H7 (cell line): ENCODE measurements at regions not wholly inside any gene's neighbourhood (a gene's known extent, or its start where the extent isn't known, plus 50 kb on each side); places are given as distances from the start of the nearest gene placed in this dataset.
A peak's percentile ranks its signal among the peaks of the same experiment; 100 is the strongest.

Experiments used
- DNase-seq: peaks from one replicate; pipeline ENCODE4 v3.0.0; 2012
- H3K27me3 ChIP-seq: 2 replicates; pipeline ENCODE4 v1.6.0; 2011; ENCODE audit warnings: mild to moderate bottlenecking, low read length; ENCODE audit not compliant: control insufficient read depth, insufficient read depth
- H3K36me3 ChIP-seq: replicated peaks from 2 replicates; pipeline ENCODE4 v1.5.1; 2011; ENCODE audit warnings: low read length; ENCODE audit not compliant: control insufficient read depth, insufficient read depth
- H3K4me3 ChIP-seq: 2 replicates; pipeline ENCODE4 v1.5.1; 2011; ENCODE audit warnings: low read depth, mild to moderate bottlenecking, control low read depth, low read length, moderate library complexity; ENCODE audit not compliant: insufficient read depth

DNA sequence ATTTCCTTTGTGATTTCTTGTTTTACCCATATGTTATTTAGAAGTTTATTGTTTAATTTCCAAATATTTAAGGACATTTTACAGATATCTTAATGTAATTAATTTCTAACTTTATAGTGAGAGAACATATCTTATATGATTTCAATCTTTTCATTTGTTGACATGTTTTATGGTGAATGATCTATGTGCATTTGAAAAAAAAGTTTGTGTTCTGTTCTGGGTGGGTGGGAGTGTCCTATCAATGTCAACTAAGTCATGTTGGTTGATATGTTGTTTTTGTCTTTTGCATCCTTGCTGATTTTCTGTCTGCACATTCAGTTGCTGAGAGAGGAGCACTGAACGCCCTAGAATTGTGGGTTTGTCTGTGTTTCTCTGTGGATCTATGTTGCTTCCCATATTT, 50.3 kb upstream of the CBFA2T3 start:
- H3K4me3 ChIP-seq, result no peak overlapping the region
- DNase-seq, result no peak
- no peaks in the 10 kb centered on the region for H3K36me3 ChIP-seq
- H3K27me3 ChIP-seq, result no peaks in the 10 kb centered on the region

DNA sequence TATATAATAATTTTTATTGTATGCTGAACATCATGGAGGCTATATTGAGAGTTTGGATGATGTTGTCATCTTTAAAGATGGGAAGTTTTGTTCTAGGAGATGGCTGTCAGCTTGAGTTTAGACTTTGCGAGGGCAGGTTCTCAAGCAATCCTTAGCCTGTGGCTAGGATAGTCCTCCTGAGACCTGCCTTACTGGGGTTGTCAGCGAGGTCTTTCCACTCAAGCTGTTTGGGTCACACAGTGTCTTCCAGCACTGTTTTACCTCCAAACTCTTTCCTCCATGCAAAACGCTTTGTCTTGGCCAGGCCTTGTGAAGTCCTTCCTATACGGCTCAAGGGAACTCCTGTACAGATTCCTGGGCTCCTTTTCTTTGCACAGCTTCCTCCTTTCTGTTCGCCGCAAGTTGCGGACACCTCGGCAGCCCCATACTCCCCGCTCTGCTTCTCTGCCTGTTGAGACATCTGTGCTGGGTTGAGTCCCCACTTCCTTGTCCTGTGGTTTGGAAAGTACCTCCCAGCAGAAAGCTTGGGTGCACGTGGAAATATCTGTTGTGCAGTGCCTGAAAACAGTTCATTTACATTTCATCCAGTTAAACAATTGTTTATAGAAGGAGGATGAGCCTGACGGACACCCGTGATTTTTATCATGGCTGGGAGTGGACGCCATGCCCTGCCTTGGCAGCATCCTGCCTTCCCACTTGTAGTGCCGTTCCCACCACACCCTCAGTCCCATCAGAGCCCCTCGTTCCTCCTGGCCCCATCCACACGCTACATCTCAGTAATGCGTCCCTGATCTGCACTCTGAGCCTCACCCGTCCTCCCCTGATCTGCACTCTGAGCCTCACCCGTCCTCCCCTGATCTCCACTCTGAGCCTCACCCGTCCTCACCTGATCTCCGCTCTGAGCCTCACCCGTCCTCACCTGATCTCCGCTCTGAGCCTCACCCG, 55.0 kb upstream of the CBFA2T3 start:
- no peak for DNase-seq
- Histone ChIP-seq H3K4me3 (no peak overlapping the region), H3K36me3 (no peaks in the 10 kb centered on the region), H3K27me3 (no peaks in the 10 kb centered on the region)

DNA sequence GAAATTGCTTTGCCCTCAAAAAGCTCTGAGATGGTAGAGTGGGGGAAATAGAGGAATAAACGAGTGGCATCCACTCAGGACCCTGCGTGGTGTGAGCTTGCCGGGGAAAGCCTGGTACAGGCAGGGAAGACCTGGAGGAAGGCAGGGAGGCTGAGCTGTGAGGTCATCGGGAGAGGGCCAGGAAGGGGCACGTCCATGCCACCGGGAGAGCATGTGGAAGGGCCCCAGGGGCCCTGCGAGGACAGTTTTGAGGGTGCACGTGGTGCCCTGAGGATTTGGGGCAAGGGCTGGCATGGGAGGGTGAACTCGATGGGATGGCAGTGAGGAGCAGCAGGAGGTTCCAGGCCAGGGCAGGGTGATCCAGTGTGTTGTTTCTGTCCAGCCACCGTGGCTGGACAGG, 56.3 kb upstream of the CBFA2T3 start:
- DNase-seq, result no peak
- H3K4me3 ChIP-seq, result no peak overlapping the region
- H3K27me3 ChIP-seq, result no peaks in the 10 kb centered on the region
- no peaks in the 10 kb centered on the region for H3K36me3 ChIP-seq

DNA sequence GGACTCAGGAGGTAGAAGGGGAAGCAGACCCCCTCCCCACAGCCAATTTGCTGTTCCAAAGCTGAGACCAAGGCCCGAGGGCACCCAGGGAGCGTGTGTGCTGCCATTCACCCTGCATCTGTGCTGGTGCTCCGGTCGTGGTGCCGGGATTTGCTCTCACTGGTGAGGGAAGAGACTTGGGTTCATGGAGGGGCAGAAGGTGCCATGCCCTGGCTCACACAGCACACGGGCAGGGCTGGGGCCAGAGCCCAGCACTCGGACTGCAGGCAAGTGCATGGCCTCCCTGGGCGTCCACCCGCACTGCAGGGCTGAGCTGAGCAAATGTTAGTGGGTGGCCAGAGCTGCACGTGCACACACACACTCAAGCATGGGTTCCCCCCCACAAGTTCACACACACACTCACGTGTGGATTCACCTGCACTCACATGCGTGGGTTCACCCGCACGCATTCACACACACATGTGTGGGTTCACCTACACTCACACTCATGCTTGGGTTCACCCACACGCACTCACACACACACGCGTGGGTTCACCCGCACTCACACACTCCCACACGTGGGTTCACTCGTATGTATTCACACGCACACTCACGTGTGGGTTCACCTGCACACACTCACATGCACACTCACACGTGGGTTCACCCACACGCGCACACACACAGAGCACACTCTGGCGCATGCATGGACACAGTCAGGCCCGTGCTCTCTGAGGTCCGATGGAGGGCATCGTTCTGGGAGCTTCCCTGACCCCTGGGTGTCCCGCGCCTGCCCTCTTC, 57.0 kb upstream of the CBFA2T3 start:
- H3K36me3 ChIP-seq, result no peaks in the 10 kb centered on the region
- DNase-seq, result no peak
- H3K27me3 ChIP-seq, result no peaks in the 10 kb centered on the region
- no peak overlapping the region for H3K4me3 ChIP-seq

DNA sequence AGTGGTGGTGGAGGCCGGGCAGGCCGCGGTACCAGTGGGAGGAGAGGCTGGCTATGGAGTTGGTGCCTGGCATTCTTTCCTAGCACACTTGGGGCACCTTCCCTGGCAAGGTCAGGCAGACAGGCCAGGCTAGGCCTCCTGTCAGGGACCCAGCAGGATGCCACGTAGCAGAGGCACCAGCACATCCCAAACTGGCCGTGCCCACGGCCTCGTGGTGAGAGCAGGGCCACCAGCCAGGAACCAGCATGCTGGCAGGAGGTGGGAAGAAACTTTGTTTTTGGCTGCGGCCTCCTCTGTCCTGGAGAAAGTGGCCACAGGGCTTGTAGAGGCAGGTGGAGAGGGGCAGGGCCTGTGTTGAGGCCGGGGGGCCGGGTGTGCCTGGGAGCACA, 57.6 kb upstream of the CBFA2T3 start:
- Histone ChIP-seq H3K4me3 (no peak overlapping the region), H3K27me3 (no peaks in the 10 kb centered on the region), H3K36me3 (no peaks in the 10 kb centered on the region)
- DNase-seq, result no peak

DNA sequence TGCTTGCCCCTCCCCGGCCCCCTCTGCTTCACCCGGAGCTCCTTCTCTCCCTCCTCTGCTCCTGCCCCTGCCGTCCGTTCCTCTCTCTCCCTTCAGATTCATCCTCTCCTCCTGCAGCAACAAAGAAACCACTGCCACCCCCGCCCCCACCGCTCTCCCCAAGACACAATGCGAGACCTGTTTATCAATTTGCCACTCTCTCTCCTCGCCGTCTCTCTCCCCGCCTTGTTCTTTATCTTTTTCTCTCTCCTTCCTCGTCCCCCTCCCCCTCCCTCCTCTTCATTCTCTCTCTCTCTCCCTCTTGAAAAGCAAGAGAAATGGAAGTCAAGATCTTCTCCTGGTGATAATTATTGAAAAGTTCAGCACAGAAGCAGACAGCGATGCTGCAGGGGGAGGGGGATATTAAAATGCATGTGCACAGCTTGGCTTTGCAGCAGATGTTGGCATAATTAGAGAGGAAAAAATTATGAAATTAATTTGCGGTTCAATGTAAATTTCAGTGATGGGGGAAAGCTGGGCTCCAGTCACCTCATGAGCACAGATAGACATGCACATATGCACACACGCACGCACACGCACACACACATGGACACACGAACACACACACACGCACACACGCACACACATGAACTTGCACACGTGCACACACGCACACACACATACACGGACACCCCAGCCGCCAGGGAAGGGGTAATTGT, 58.1 kb upstream of the CBFA2T3 start:
- no peak for DNase-seq
- no peaks in the 10 kb centered on the region for H3K27me3 ChIP-seq
- no peaks in the 10 kb centered on the region for H3K36me3 ChIP-seq
- no peak overlapping the region for H3K4me3 ChIP-seq

DNA sequence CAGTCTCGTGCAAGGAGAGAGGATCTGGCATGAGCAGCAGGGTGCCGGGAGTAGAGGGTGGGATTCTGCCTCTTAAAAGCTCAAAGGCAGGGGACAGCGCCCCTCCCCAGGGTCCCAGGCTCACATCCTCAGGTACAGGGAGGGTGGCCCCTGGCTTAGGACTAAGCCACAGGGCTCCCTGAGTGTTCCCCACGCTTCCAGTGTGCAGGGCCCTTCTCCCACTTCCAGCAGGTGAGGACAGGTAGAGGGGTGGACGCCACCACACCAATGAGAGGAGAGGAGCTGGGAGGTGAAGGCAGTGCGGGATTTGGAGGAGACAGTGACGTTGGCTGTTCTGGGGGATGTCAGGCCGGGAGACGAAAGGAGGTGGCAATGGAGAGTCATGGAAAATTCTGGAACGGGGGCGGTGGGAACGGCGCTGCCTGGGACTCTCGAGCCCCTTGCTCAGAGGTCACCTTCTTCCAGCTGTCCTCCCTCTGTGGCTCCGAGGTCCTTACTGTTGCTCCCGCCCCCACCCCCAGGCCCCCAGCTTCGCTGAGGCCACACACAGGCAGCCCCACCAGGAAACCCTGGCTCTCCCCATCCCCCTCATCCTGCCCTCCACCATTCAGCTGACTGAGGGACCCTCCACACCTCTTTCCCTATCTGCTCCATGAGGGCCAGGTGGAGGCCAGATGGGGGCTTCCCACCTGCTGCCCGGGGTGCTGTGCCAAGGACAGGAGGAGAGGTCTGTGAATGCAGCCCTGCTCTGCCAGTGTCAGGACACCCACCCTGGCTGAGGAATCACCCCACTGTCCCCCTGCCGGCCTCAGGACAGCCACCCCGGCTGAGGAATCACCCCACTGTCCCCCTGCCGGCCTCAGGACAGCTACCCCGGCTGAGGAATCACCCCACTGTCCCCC, 57.7 kb upstream of the ACSF3 start:
- Histone ChIP-seq H3K36me3 (no peaks in the 10 kb centered on the region), H3K27me3 (no peaks in the 10 kb centered on the region), H3K4me3 (no peak overlapping the region)
- no peak for DNase-seq

DNA sequence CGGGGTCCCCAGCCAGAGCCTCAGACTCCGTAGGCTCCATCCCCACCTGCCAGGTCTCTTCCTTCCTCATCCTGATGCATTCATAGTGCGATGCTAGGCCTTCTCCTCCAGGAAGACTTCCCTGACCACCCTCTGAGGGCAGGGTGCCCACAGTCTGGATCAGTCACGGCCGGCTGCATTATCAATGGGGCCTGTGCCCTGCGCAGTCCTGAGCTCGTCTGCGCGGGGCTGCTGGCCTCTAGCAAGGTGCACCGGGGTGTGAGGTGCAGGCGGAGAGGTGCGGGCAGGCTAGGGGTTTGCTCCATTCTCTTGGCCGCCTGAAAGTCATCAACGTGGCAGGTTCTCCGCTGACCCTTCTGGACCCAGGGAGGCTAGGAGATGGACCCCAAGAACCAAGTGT, 56.9 kb upstream of the ACSF3 start:
- Histone ChIP-seq H3K27me3 (no peaks in the 10 kb centered on the region), H3K36me3 (no peaks in the 10 kb centered on the region), H3K4me3 (no peak overlapping the region)
- DNase-seq, result no peak

DNA sequence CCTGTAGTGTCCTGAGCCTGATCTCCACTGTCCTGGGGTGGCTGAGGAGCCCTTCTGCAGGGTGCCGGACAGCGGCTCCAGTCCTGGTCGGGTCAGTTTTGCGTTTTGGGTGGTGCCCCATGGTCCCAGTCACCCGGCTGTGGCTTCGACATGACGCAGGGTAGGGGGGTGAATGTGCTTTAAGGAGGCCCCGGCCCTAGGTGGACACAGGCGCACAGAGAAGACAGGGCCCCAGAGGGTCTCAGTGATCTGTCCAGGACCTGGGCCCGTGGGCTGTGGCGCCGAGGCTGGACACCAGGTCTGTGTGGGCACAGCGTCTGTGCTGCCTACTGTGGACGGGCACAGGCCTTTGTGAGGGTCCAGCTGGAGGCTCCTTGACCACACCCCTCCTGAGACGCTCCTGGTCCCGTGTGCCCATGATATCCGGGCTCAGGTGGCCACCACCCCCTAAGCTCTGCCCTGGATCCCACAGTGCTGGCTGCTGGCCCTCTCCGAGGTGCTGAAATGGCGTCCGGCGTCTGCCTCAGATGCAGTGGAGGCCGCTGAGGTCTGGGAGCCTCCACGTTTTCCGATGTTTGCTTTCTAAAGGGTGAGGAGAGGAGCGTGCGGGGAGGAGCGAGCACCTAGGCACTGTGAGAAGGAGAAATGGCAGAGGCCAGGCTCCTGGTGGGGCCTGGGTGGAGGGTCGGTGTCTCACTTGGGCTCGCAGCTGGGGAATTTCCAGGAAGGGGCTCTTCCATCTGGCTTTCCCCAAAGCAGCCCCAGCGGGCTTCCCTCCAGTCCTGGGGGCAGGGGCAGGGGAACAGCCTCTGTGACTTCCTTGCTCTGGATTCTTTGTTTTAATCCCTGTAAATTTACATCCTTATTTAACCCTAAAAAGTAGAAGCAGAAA, 56.1 kb upstream of the ACSF3 start:
- no peaks in the 10 kb centered on the region for H3K36me3 ChIP-seq
- DNase-seq, result peak; percentile 94
- no peak overlapping the region for H3K4me3 ChIP-seq
- H3K27me3 ChIP-seq, result no peaks in the 10 kb centered on the region

DNA sequence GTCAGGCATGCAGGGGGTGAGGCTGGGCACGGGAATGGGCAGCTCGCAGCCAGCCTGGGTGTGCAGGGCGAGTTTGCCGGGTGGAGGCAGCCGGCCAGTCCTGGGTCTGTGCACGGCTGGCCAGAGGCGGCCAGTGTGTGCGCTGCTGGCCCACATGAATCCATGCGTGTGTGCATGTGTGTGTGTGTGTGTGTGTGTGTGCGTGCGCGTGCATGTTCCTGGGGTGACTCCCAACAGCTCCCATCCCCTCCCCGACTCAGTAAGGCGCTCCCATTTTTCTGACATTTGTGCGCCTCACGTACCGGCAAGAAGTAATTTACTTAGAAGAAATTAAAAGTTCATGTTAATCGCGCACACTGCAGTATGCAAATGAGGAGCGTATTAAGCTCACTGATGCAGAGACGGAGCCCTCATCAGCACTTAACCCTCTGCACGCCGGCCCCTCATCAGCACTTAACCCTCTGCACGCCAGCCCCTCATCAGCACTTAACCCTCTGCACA, 55.4 kb upstream of the ACSF3 start:
- no peaks in the 10 kb centered on the region for H3K27me3 ChIP-seq
- no peak overlapping the region for H3K4me3 ChIP-seq
- no peak for DNase-seq
- H3K36me3 ChIP-seq, result no peaks in the 10 kb centered on the region

DNA sequence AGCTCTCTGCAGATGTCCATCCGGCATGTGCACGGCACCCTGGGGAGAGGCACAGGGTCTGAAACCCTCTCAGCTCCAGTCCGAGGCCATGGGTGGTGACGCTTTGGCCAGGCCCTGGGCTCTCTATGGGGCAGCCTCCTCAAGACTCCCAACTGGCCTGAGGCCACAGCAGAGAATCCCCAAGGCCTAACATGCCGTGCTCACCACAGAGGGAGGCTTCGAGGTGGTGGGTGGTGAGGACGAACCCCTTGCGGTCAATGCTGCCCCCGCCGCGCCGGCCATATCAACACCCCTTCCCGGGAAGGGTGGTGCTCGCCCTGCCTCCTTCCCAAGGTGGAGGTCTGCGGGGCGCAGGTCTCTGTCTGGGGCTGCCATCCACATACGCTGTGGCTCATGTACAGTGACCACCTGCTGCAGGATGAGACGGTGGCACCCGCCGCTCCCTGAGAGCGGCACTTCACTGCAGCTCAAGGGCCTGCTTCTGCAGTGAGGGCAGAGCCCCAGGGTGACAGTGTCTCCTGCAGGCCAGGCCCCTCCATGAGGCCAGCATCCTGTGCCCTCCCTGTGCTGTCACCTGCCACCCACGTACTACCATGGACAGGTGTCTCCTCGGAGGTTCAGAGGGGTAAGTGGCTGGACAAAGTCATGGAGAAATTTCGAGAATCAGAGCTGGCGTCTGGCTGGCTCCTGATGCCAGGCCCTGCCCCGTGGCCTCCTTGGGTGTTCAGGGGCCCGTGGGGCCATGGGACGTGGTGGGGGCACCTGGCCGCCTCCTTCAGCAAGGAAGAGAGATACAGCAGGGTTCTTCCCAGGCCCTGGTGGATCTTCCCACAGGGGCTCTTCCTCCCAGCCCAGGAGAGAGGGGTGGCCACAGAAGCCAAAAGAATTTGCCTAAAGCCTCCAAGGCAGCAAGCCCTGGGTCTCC, 54.6 kb upstream of the ACSF3 start:
- Histone ChIP-seq H3K27me3 (no peaks in the 10 kb centered on the region), H3K4me3 (no peak overlapping the region), H3K36me3 (no peaks in the 10 kb centered on the region)
- no peak for DNase-seq

DNA sequence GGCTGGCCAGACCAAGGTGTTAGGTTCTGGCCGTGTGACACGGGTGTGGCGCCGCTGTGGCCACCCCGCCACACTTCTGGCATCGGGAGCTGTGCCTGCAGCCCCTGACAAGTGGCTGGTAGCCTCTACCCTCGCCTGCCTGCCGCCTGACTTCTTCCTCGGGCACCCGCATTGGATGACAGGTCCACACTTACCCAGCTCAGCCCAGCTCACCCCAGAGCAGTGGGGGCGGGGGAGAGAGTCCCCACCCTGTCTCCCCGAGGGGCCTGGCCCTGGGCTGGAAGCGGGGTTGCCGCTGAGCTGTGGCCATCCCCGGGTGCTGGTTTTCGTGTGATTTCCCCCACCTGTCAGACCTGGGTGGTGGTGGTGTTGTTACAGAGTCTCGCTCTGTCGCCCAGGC, 53.9 kb upstream of the ACSF3 start:
- H3K36me3 ChIP-seq, result no peaks in the 10 kb centered on the region
- no peak for DNase-seq
- no peak overlapping the region for H3K4me3 ChIP-seq
- H3K27me3 ChIP-seq, result no peaks in the 10 kb centered on the region
